HEK293 (cell line): ENCODE measurements at regions not wholly inside any gene's neighbourhood (a gene's known extent, or its start where the extent isn't known, plus 50 kb on each side); places are given as distances from the start of the nearest gene placed in this dataset.

Source experiments
- CTCF ChIA-PET: fragments of 350-600 bp; formaldehyde crosslinking; extraction: SDS; loops from one replicate; lab custom pipeline; 2021; ENCODE audit warnings: antibody characterized with exemption; lab: Yijun Ruan, JAX
- POLR2A ChIA-PET: fragments of 300-600 bp; formaldehyde crosslinking; extraction: SDS; loops from one replicate; lab custom pipeline; 2020; ENCODE audit warnings: antibody characterized with exemption, inconsistent platforms; lab: Yijun Ruan, JAX
- H3K27ac ChIP-seq: fragments of 200-500 bp; sonication (Bioruptor generic); 2 replicates; pipeline ENCODE4 v1.5.1; 2014; ENCODE audit warnings: low read depth, low read length, control low read depth, inconsistent platforms; ENCODE audit errors: extremely low read depth
- H3K36me3 ChIP-seq, 2 experiments: fragments of 200-500 bp in 1 of 2; sonication (Bioruptor generic) in 1 of 2; 1 replicate in 1 of 2; 2 replicates in 1 of 2; pipeline ENCODE4 v1.5.1; 2014 to 2017; ENCODE audit warnings: inconsistent platforms in 2 of 2, low read length in 2 of 2; ENCODE audit not compliant: control insufficient read depth in 2 of 2, insufficient read depth in 1 of 2
- H3K4me1 ChIP-seq: fragments of 200-500 bp; sonication (Bioruptor generic); 2 replicates; pipeline ENCODE4 v1.5.1; 2014; ENCODE audit warnings: mild to moderate bottlenecking, low read length, inconsistent platforms; ENCODE audit not compliant: control insufficient read depth, insufficient read depth
- H3K4me3 ChIP-seq: 2 replicates; pipeline ENCODE4 v1.5.1; 2011; ENCODE audit warnings: low read depth, mild to moderate bottlenecking, control low read depth, low read length, moderate library complexity
- H3K9me3 ChIP-seq: fragments of 200-500 bp; sonication (Bioruptor generic); 2 replicates; pipeline ENCODE4 v1.5.1; 2014; ENCODE audit warnings: low read depth, low read length, inconsistent platforms; ENCODE audit not compliant: control insufficient read depth, insufficient read depth
- CTCF ChIP-seq: fragments of 450-650 bp; formaldehyde crosslinking; IDR thresholded peaks from 2 replicates; pipeline ENCODE4 v1.5.1; 2016; ENCODE audit warnings: missing biosample characterization, missing genetic modification characterization
- ELK4 ChIP-seq: IDR thresholded peaks from 2 replicates; pipeline ENCODE4 v1.6.1; 2011; ENCODE audit warnings: mild to moderate bottlenecking, low read depth, low read length, borderline replicate concordance
- REST ChIP-seq: fragments of 450-650 bp; formaldehyde crosslinking; IDR thresholded peaks from 2 replicates; pipeline ENCODE4 v1.5.1; 2016; ENCODE audit warnings: missing biosample characterization, missing genetic modification characterization
- TCF7L2 ChIP-seq: IDR thresholded peaks from 2 replicates; pipeline ENCODE4 v1.6.1; 2011; ENCODE audit warnings: low read depth, mild to moderate bottlenecking, inconsistent platforms, low read length, moderate library complexity, borderline replicate concordance
- TRIM28 ChIP-seq: IDR thresholded peaks from 2 replicates; pipeline ENCODE4 v1.6.1; 2011; ENCODE audit warnings: low read length, control low read depth, borderline replicate concordance
- ZNF114 ChIP-seq: fragments of 450-650 bp; formaldehyde crosslinking; IDR thresholded peaks from 2 replicates; pipeline ENCODE4 v1.5.0; 2017; ENCODE audit warnings: missing biosample characterization, missing genetic modification characterization
- ZNF169 ChIP-seq: fragments of 450-650 bp; formaldehyde crosslinking; IDR thresholded peaks from 2 replicates; pipeline ENCODE4 v1.5.1; 2016; ENCODE audit warnings: missing biosample characterization, missing genetic modification characterization
- ZNF26 ChIP-seq: fragments of 450-650 bp; formaldehyde crosslinking; IDR thresholded peaks from 2 replicates; pipeline ENCODE4 v1.5.1; 2016; ENCODE audit warnings: missing biosample characterization, missing genetic modification characterization
- ZNF311 ChIP-seq: fragments of 450-650 bp; formaldehyde crosslinking; IDR thresholded peaks from 2 replicates; pipeline ENCODE4 v1.5.1; 2017; ENCODE audit warnings: missing biosample characterization, missing genetic modification characterization, borderline replicate concordance
- ZNF449 ChIP-seq: fragments of 450-650 bp; formaldehyde crosslinking; IDR thresholded peaks from 2 replicates; pipeline ENCODE4 v1.5.1; 2017; ENCODE audit warnings: missing biosample characterization, mild to moderate bottlenecking, missing genetic modification characterization, moderate library complexity
- ZNF544 ChIP-seq: fragments of 450-650 bp; formaldehyde crosslinking; IDR thresholded peaks from 2 replicates; pipeline ENCODE4 v1.5.0; 2017; ENCODE audit warnings: missing biosample characterization, missing genetic modification characterization
- ZNF596 ChIP-seq: fragments of 450-650 bp; IDR thresholded peaks from 2 replicates; pipeline ENCODE4 v1.5.0; 2018; ENCODE audit warnings: missing biosample characterization, mild to moderate bottlenecking, missing genetic modification characterization, moderate library complexity
- ZNF610 ChIP-seq: fragments of 450-650 bp; formaldehyde crosslinking; IDR thresholded peaks from 2 replicates; pipeline ENCODE4 v1.5.1; 2016; ENCODE audit warnings: missing biosample characterization, missing genetic modification characterization, borderline replicate concordance
- ZNF645 ChIP-seq: fragments of 450-650 bp; formaldehyde crosslinking; IDR thresholded peaks from 2 replicates; pipeline ENCODE4; 2016; ENCODE audit warnings: missing biosample characterization, missing genetic modification characterization
- ZNF704 ChIP-seq: fragments of 450-650 bp; formaldehyde crosslinking; IDR thresholded peaks from 2 replicates; pipeline ENCODE4 v1.5.1; 2016; ENCODE audit warnings: missing biosample characterization, missing genetic modification characterization
- ZNF837 ChIP-seq: fragments of 450-650 bp; formaldehyde crosslinking; IDR thresholded peaks from 2 replicates; pipeline ENCODE4 v1.5.1; 2016; ENCODE audit warnings: missing biosample characterization, missing genetic modification characterization
- ZSCAN23 ChIP-seq: fragments of 450-650 bp; formaldehyde crosslinking; IDR thresholded peaks from 2 replicates; pipeline ENCODE4 v1.5.1; 2016; ENCODE audit warnings: missing biosample characterization, missing genetic modification characterization

GRCh38 chr7:125823538-125823937 is 893.9 kb upstream of the POT1 start:
- Histone ChIP-seq H3K36me3 (no peaks in the 10 kb centered on the region), H3K4me3 (no peak overlapping the region), H3K9me3 (no peaks in the 10 kb centered on the region), H3K27ac (no peak overlapping the region), H3K4me1 (no peaks in the 10 kb centered on the region)
- no peak for TF ChIP-seq ZNF449 (tag by site-specific recombination)
- TF ChIP-seq ZNF837 (tag by site-specific recombination), result no peak
- no peak for TF ChIP-seq ZNF596
- no peak for TF ChIP-seq ZNF26 (tag by site-specific recombination)
- no peak for TF ChIP-seq ZNF544 (tag by site-specific recombination)
- no peak for TF ChIP-seq ZNF169 (tag by site-specific recombination)
- no peak for TF ChIP-seq ZNF704 (tag by site-specific recombination)
- no peak for TF ChIP-seq TRIM28
- TF ChIP-seq REST (tag by site-specific recombination), result no peak
- no peak for TF ChIP-seq ZSCAN23 (tag by site-specific recombination)
- no peak for TF ChIP-seq CTCF (tag by site-specific recombination)
- TF ChIP-seq TCF7L2, result no peak
- no peak for TF ChIP-seq ZNF311 (tag by site-specific recombination)
- TF ChIP-seq ELK4, result no peak
- no peak for TF ChIP-seq ZNF610 (tag by site-specific recombination)
- CTCF ChIA-PET, result no interaction called here
- POLR2A ChIA-PET, result no interaction called here

- CTCF ChIA-PET, result no interaction called here
- Histone ChIP-seq H3K4me1 (no peaks in the 10 kb centered on the region), H3K4me3 (no peak overlapping the region), H3K9me3 (no peaks in the 10 kb centered on the region), H3K36me3 (no peaks in the 10 kb centered on the region), H3K27ac (no peak overlapping the region)
- TF ChIP-seq ZNF114 (no peak), ZNF645 (tag by site-specific recombination) (no peak)
- POLR2A ChIA-PET, result no interaction called here
These were observed 890.9 kb upstream of the POT1 start for GRCh38 chr7:125820495-125820894.
